Activated CD4-positive, alpha-beta memory T cell treated with anti-CD3 and anti-CD28 coated beads for 36 hours (primary cell): ENCODE measurements at regions not wholly inside any gene's neighbourhood (a gene's known extent, or its start where the extent isn't known, plus 50 kb on each side); places are given as distances from the start of the nearest gene placed in this dataset.
"Not testable (repeated sequence)": the region's sequence is repeated elsewhere in the genome, so short reads cannot be mapped to it uniquely, and the experiment has no call there.

Experiments used
- CTCF ChIA-PET: fragments of 350-600 bp; sonication (Branson Sonifier 250); formaldehyde crosslinking; loops from one replicate; lab custom pipeline; 2021; ENCODE audit warnings: antibody characterized with exemption, inconsistent platforms; lab: Charles Lee
- POLR2A ChIA-PET: fragments of 350-600 bp; sonication (Branson Sonifier 250); formaldehyde crosslinking; loops from one replicate; lab custom pipeline; 2021; ENCODE audit warnings: antibody characterized with exemption; lab: Charles Lee
- DNase-seq: peaks from one replicate; pipeline ENCODE4 v3.0.0-alpha.2; 2020
- H3K27ac Mint-ChIP-seq: one replicate; pipeline ENCODE4 v1.8.0; 2021; ENCODE audit warnings: mixed read lengths
- H3K27me3 Mint-ChIP-seq: one replicate; pipeline ENCODE4 v1.8.0; 2021; ENCODE audit warnings: mixed read lengths
- H3K36me3 Mint-ChIP-seq: one replicate; pipeline ENCODE4 v1.8.0; 2021; ENCODE audit warnings: mixed read lengths
- H3K4me1 Mint-ChIP-seq: one replicate; pipeline ENCODE4 v1.8.0; 2021; ENCODE audit warnings: low read depth, mixed read lengths
- H3K4me3 Mint-ChIP-seq: one replicate; pipeline ENCODE4 v1.8.0; 2021; ENCODE audit warnings: mild to moderate bottlenecking, mixed read lengths
- H3K9me3 Mint-ChIP-seq: one replicate; pipeline ENCODE4 v1.8.0; 2021; ENCODE audit warnings: mixed read lengths
- intact Hi-C: fragments of 100-400 bp; cut with micrococcal nuclease; formaldehyde crosslinking; loops from one replicate; pipeline ENCODE4 v1.15.1; 2023

GRCh38 chr6:113248532-113248931, 608.6 kb upstream of the MARCKS start:
- ChIA-PET POLR2A (no interaction called here), CTCF (no interaction called here)
- DNase-seq, result no peak
- H3K27me3 Mint-ChIP-seq, result no peaks in the 10 kb centered on the region
- intact Hi-C loops, result no loop called here
- H3K27ac Mint-ChIP-seq, result no peak overlapping the region
- no peaks in the 10 kb centered on the region for H3K4me1 Mint-ChIP-seq
- no peaks in the 10 kb centered on the region for H3K36me3 Mint-ChIP-seq
- peaks cover 2% of the 10 kb centered on the region for H3K9me3 Mint-ChIP-seq
- no peak overlapping the region for H3K4me3 Mint-ChIP-seq

DNA sequence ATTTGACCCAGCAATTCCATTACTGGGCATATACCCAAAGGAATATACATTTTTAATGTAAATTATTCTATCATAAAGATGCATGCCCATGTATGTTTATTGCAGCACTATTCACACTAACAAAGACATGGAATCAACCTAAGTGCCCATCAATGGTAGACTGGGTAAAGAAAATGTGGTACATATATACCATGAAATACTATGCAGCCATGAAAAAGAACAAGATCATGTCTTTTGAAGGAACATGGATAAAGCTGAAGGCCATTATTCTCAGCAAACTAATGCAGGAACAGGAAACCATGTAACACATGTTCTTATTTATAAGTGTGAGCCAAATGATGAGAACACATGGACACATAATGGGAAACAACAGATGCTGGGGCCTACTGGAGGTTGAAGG, 603.0 kb upstream of the MARCKS start:
- intact Hi-C loops, CTCF ChIA-PET, H3K4me3 Mint-ChIP-seq, H3K4me1 Mint-ChIP-seq, H3K9me3 Mint-ChIP-seq, H3K36me3 Mint-ChIP-seq, H3K27me3 Mint-ChIP-seq, H3K27ac Mint-ChIP-seq, DNase-seq, POLR2A ChIA-PET: not testable (repeated sequence)

DNA sequence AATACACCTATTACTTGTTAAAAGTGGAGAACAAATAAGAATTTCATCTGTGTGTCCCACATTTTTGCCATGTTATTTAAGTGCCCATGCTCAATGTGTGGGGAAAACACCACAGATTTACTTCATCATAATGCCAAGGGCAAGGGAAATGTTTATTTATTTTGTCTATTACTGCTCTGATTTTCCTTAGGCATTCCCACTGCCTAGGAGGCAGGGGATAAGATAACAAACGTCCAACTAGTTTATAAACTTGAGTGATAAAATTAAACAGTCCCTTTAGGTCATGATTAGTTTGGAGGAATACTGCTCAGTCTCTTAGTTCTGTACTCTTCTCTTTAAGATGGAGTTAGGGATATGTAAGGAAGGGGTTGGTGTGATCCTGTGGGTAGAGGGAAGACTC, 598.4 kb upstream of the MARCKS start:
- DNase-seq, result no peak
- POLR2A ChIA-PET, result no interaction called here
- Mint-ChIP-seq H3K4me3 (no peak overlapping the region), H3K4me1 (no peaks in the 10 kb centered on the region), H3K36me3 (no peaks in the 10 kb centered on the region), H3K27ac (no peak overlapping the region), H3K27me3 (no peaks in the 10 kb centered on the region), H3K9me3 (peaks cover 17% of the 10 kb centered on the region)
- intact Hi-C loops, result no loop called here
- CTCF ChIA-PET, result no interaction called here

- Mint-ChIP-seq H3K4me1 (no peaks in the 10 kb centered on the region), H3K27me3 (no peaks in the 10 kb centered on the region), H3K9me3 (peaks cover 42% of the 10 kb centered on the region), H3K36me3 (peaks cover 2% of the 10 kb centered on the region), H3K27ac (no peak overlapping the region), H3K4me3 (no peak overlapping the region)
- POLR2A ChIA-PET, result no interaction called here
- intact Hi-C loops, result no loop called here
- no peak for DNase-seq
- CTCF ChIA-PET, result no interaction called here
Measured at GRCh38 chr6:113271437-113271836, 585.7 kb upstream of the MARCKS start.

DNA sequence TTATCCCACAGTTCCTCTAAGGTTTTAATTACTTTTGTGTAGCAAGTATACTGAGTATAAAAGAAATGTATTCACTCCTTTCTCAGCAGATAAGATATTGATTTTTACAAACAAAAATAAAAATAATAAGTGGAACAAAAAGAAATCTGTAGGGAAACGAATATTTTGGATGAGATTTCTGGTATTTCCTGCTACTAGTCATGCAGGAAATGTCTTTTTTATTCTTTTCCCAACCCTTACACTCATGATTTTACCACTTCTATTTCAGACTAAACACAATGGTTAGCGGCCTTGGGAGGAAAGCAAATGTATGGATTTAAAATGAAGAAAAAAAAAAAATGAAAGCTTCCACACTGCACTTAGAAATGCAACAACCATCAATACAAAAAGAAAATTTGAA, 580.5 kb upstream of the MARCKS start:
- intact Hi-C loops, result no loop called here
- ChIA-PET POLR2A (no interaction called here), CTCF (no interaction called here)
- no peak for DNase-seq
- Mint-ChIP-seq H3K27me3 (no peaks in the 10 kb centered on the region), H3K36me3 (no peaks in the 10 kb centered on the region), H3K4me3 (no peak overlapping the region), H3K27ac (no peak overlapping the region), H3K4me1 (no peaks in the 10 kb centered on the region), H3K9me3 (no peaks in the 10 kb centered on the region)

GRCh38 chr6:113277111-113277510, 580.0 kb upstream of the MARCKS start:
- no peaks in the 10 kb centered on the region for H3K4me1 Mint-ChIP-seq
- no peaks in the 10 kb centered on the region for H3K9me3 Mint-ChIP-seq
- ChIA-PET POLR2A (no interaction called here), CTCF (no interaction called here)
- no peak for DNase-seq
- intact Hi-C loops, result no loop called here
- no peak overlapping the region for H3K27ac Mint-ChIP-seq
- no peaks in the 10 kb centered on the region for H3K27me3 Mint-ChIP-seq
- no peak overlapping the region for H3K4me3 Mint-ChIP-seq
- no peaks in the 10 kb centered on the region for H3K36me3 Mint-ChIP-seq

- intact Hi-C loops, result no loop called here
- Mint-ChIP-seq H3K9me3 (peaks cover 2% of the 10 kb centered on the region), H3K4me3 (no peak overlapping the region), H3K4me1 (no peaks in the 10 kb centered on the region), H3K36me3 (no peaks in the 10 kb centered on the region), H3K27ac (no peak overlapping the region), H3K27me3 (no peaks in the 10 kb centered on the region)
- ChIA-PET POLR2A (no interaction called here), CTCF (no interaction called here)
- DNase-seq, result no peak
Measured at GRCh38 chr6:113281014-113281413, 576.1 kb upstream of the MARCKS start.

GRCh38 chr6:113281431-113281830, 575.7 kb upstream of the MARCKS start:
- H3K4me3 Mint-ChIP-seq, result no peak overlapping the region
- CTCF ChIA-PET, result no interaction called here
- POLR2A ChIA-PET, result no interaction called here
- intact Hi-C loops, result no loop called here
- DNase-seq, result no peak
- H3K4me1 Mint-ChIP-seq, result no peaks in the 10 kb centered on the region
- no peaks in the 10 kb centered on the region for H3K27me3 Mint-ChIP-seq
- no peaks in the 10 kb centered on the region for H3K36me3 Mint-ChIP-seq
- H3K9me3 Mint-ChIP-seq, result peaks cover 2% of the 10 kb centered on the region
- H3K27ac Mint-ChIP-seq, result no peak overlapping the region

- no peak for DNase-seq
- H3K36me3 Mint-ChIP-seq, result no peaks in the 10 kb centered on the region
- intact Hi-C loops, result no loop called here
- no peaks in the 10 kb centered on the region for H3K9me3 Mint-ChIP-seq
- H3K4me1 Mint-ChIP-seq, result no peaks in the 10 kb centered on the region
- POLR2A ChIA-PET, result no interaction called here
- CTCF ChIA-PET, result no interaction called here
- H3K4me3 Mint-ChIP-seq, result no peak overlapping the region
- H3K27me3 Mint-ChIP-seq, result peaks cover 2% of the 10 kb centered on the region
- no peak overlapping the region for H3K27ac Mint-ChIP-seq
Measured at GRCh38 chr6:113287396-113287795, 569.7 kb upstream of the MARCKS start.

GRCh38 chr6:113288409-113288808, 568.7 kb upstream of the MARCKS start:
- Mint-ChIP-seq H3K27me3 (peaks cover 2% of the 10 kb centered on the region), H3K4me3 (no peak overlapping the region), H3K36me3 (no peaks in the 10 kb centered on the region), H3K9me3 (no peaks in the 10 kb centered on the region), H3K27ac (no peak overlapping the region), H3K4me1 (no peaks in the 10 kb centered on the region)
- no peak for DNase-seq
- POLR2A ChIA-PET, result no interaction called here
- intact Hi-C loops, result no loop called here
- CTCF ChIA-PET, result interaction anchor here (0.6 kb wide), 1 partner anchor 13 kb away, joined by 3 read pairs; no protein-coding TSS in a partner anchor

- Mint-ChIP-seq H3K4me3 (no peak overlapping the region), H3K27ac (no peak overlapping the region), H3K9me3 (no peaks in the 10 kb centered on the region), H3K36me3 (no peaks in the 10 kb centered on the region), H3K27me3 (peaks cover 4% of the 10 kb centered on the region), H3K4me1 (no peaks in the 10 kb centered on the region)
- DNase-seq, result no peak
- CTCF ChIA-PET, result interaction anchor here (0.6 kb wide), 1 partner anchor 12 kb away, joined by 3 read pairs; no protein-coding TSS in a partner anchor
- intact Hi-C loops, result no loop called here
- POLR2A ChIA-PET, result no interaction called here
Measured at GRCh38 chr6:113289166-113289565, 568.0 kb upstream of the MARCKS start.

DNA sequence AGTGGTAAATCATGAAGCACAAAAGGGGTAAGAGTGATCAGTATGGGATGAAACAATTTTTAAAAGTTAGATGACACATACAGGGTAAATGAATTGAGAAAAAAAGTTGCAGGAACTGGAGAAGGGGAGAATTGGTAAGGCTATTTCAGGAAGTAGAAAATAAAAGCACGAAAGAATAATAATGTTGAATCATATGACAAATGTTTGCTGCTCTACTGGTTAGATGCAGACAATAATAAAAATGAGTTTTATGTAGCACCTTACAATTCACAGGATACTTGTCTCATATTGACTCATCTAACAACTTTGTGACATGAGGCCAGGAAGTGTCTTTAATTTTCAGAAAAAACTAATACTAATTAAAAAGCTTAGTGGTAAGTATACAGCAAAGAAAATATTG, 566.5 kb upstream of the MARCKS start:
- H3K27ac Mint-ChIP-seq, result no peak overlapping the region
- no peaks in the 10 kb centered on the region for H3K9me3 Mint-ChIP-seq
- H3K4me1 Mint-ChIP-seq, result no peaks in the 10 kb centered on the region
- ChIA-PET CTCF (interaction anchor here (0.5 kb wide), 1 partner anchor 422 kb away, joined by 3 read pairs; no protein-coding TSS in a partner anchor), POLR2A (no interaction called here)
- intact Hi-C loops, result no loop called here
- no peak overlapping the region for H3K4me3 Mint-ChIP-seq
- DNase-seq, result no peak
- peaks cover 4% of the 10 kb centered on the region for H3K27me3 Mint-ChIP-seq
- no peaks in the 10 kb centered on the region for H3K36me3 Mint-ChIP-seq

GRCh38 chr6:113291751-113292445, 565.2 kb upstream of the MARCKS start:
- no peak overlapping the region for H3K4me3 Mint-ChIP-seq
- no peaks in the 10 kb centered on the region for H3K9me3 Mint-ChIP-seq
- no peaks in the 10 kb centered on the region for H3K4me1 Mint-ChIP-seq
- no peak for DNase-seq
- ChIA-PET CTCF (no interaction called here), POLR2A (no interaction called here)
- intact Hi-C loops, result no loop called here
- H3K36me3 Mint-ChIP-seq, result no peaks in the 10 kb centered on the region
- H3K27ac Mint-ChIP-seq, result no peak overlapping the region
- H3K27me3 Mint-ChIP-seq, result peaks cover 4% of the 10 kb centered on the region
